H9 (cell line): ENCODE measurements at regions not wholly inside any gene's neighbourhood (a gene's known extent, or its start where the extent isn't known, plus 50 kb on each side); places are given as distances from the start of the nearest gene placed in this dataset.

Experiments used
- DNase-seq: peaks from one replicate; pipeline ENCODE4 v3.0.0-alpha.2; 2017
- H2AFZ ChIP-seq: one replicate; pipeline ENCODE4 v1.6.1; 2013; ENCODE audit warnings: mild to moderate bottlenecking, low read length, control low read depth, moderate library complexity
- H2AK5ac ChIP-seq: 2 replicates; pipeline ENCODE4 v1.6.1; 2013; ENCODE audit warnings: low read length, control low read depth, mixed read lengths; ENCODE audit not compliant: insufficient read length
- H2BK120ac ChIP-seq: one replicate; pipeline ENCODE4 v1.6.1; 2013; ENCODE audit warnings: low read depth, mild to moderate bottlenecking, low read length, control low read depth, inconsistent platforms; ENCODE audit not compliant: poor library complexity, severe bottlenecking
- H2BK12ac ChIP-seq: 2 replicates; pipeline ENCODE4 v1.6.1; 2013; ENCODE audit warnings: low read length, control low read depth, mixed read lengths, low read depth; ENCODE audit not compliant: insufficient read length
- H2BK15ac ChIP-seq: 2 replicates; pipeline ENCODE4 v1.6.1; 2013; ENCODE audit warnings: low read depth, low read length, control low read depth
- H2BK20ac ChIP-seq: one replicate; pipeline ENCODE4 v1.6.1; 2013; ENCODE audit warnings: low read depth, mild to moderate bottlenecking, low read length, control low read depth, inconsistent platforms; ENCODE audit not compliant: poor library complexity, severe bottlenecking
- H2BK5ac ChIP-seq: 2 replicates; pipeline ENCODE4 v1.6.1; 2013; ENCODE audit warnings: low read length, control low read depth, mixed read lengths; ENCODE audit not compliant: insufficient read length
- H3K14ac ChIP-seq: 2 replicates; pipeline ENCODE4 v1.6.1; 2013; ENCODE audit warnings: low read length, control low read depth; ENCODE audit not compliant: insufficient read depth
- H3K18ac ChIP-seq: 2 replicates; pipeline ENCODE4 v1.6.1; 2013; ENCODE audit warnings: low read depth, mild to moderate bottlenecking, mixed read lengths, low read length, control low read depth; ENCODE audit not compliant: insufficient read length
- H3K23ac ChIP-seq: 2 replicates; pipeline ENCODE4 v1.6.1; 2013; ENCODE audit warnings: low read length, control low read depth, mixed read lengths, low read depth; ENCODE audit not compliant: insufficient read length
- H3K23me2 ChIP-seq: 2 replicates; pipeline ENCODE4 v1.6.1; 2013; ENCODE audit warnings: low read depth, mild to moderate bottlenecking, mixed read lengths, low read length, control low read depth; ENCODE audit not compliant: insufficient read length, poor library complexity, severe bottlenecking
- H3K27ac ChIP-seq: 2 replicates; pipeline ENCODE4 v1.5.1; 2013; ENCODE audit warnings: low read length, control low read depth, mixed read lengths, low read depth; ENCODE audit not compliant: insufficient read length
- H3K27me3 ChIP-seq: 2 replicates; pipeline ENCODE4 v1.6.1; 2013; ENCODE audit warnings: low read length, control low read depth, inconsistent platforms; ENCODE audit not compliant: insufficient read depth
- H3K4ac ChIP-seq: 2 replicates; pipeline ENCODE4 v1.6.1; 2013; ENCODE audit warnings: low read depth, mild to moderate bottlenecking, control low read depth, inconsistent platforms, low read length, moderate library complexity
- H3K4me1 ChIP-seq: 2 replicates; pipeline ENCODE4 v1.6.1; 2013; ENCODE audit warnings: low read length, control low read depth, inconsistent platforms; ENCODE audit not compliant: insufficient read depth
- H3K4me2 ChIP-seq: 2 replicates; pipeline ENCODE4 v1.6.1; 2013; ENCODE audit warnings: low read length, control low read depth, mixed read lengths; ENCODE audit not compliant: insufficient read length, insufficient read depth
- H3K56ac ChIP-seq: 2 replicates; pipeline ENCODE4 v1.6.1; 2013; ENCODE audit warnings: low read depth, mild to moderate bottlenecking, mixed read lengths, low read length, control low read depth; ENCODE audit not compliant: insufficient read length
- H3K79me1 ChIP-seq: 2 replicates; pipeline ENCODE4 v1.6.1; 2013; ENCODE audit warnings: low read depth, mild to moderate bottlenecking, moderate library complexity, low read length, control low read depth, inconsistent platforms; ENCODE audit not compliant: insufficient read depth, poor library complexity, severe bottlenecking
- H3K79me2 ChIP-seq: 2 replicates; pipeline ENCODE4 v1.6.1; 2013; ENCODE audit warnings: low read length, control low read depth, inconsistent platforms; ENCODE audit not compliant: insufficient read depth
- H3K9ac ChIP-seq: 2 replicates; pipeline ENCODE4 v1.6.1; 2013; ENCODE audit warnings: low read length, control low read depth, mixed read lengths; ENCODE audit not compliant: insufficient read length; ENCODE audit errors: extremely low read depth
- H3K9me3 ChIP-seq: one replicate; pipeline ENCODE4 v1.6.1; 2013; ENCODE audit warnings: low read depth, low read length, inconsistent platforms; ENCODE audit not compliant: control insufficient read depth
- H3T11ph ChIP-seq: one replicate; pipeline ENCODE4 v1.6.1; 2013; ENCODE audit warnings: mild to moderate bottlenecking, low read length, control low read depth, inconsistent platforms
- H4K20me1 ChIP-seq: one replicate; pipeline ENCODE4 v1.6.1; 2013; ENCODE audit not compliant: control insufficient read depth, insufficient read length, insufficient read depth
- H4K5ac ChIP-seq: 2 replicates; pipeline ENCODE4 v1.6.1; 2013; ENCODE audit warnings: low read depth, mild to moderate bottlenecking, mixed read lengths, low read length, control low read depth; ENCODE audit not compliant: insufficient read length
- H4K8ac ChIP-seq: replicated peaks from 2 replicates; pipeline ENCODE4 v1.6.1; 2013; ENCODE audit warnings: low read length, control low read depth, mixed read lengths, low read depth; ENCODE audit not compliant: insufficient read length
- H4K91ac ChIP-seq: 2 replicates; pipeline ENCODE4 v1.6.1; 2013; ENCODE audit warnings: low read depth, mild to moderate bottlenecking, moderate library complexity, mixed read lengths, low read length, control low read depth; ENCODE audit not compliant: insufficient read length
- H3K27ac Mint-ChIP-seq, 3 experiments: 2 replicates in 2 of 3; 3 replicates in 1 of 3; pipeline ENCODE4 v1.8.0; 2020 to 2021; ENCODE audit warnings: mixed read lengths in 3 of 3, mild to moderate bottlenecking in 1 of 3, moderate library complexity in 1 of 3
- H3K27me3 Mint-ChIP-seq: 2 replicates; pipeline ENCODE4 v1.8.0; 2021; ENCODE audit warnings: low read depth, mild to moderate bottlenecking, moderate library complexity, mixed read lengths
- H3K36me3 Mint-ChIP-seq, 3 experiments: 2 replicates in 2 of 3; 3 replicates in 1 of 3; pipeline ENCODE4 v1.8.0; 2020 to 2021; ENCODE audit warnings: low read depth in 3 of 3, mixed read lengths in 3 of 3; ENCODE audit not compliant: insufficient read depth in 1 of 3
- H3K4me1 Mint-ChIP-seq, 2 experiments: 2 replicates each; pipeline ENCODE4 v1.8.0; 2020; ENCODE audit warnings: mixed read lengths in 2 of 2
- H3K4me3 Mint-ChIP-seq, 2 experiments: 2 replicates in 1 of 2; 3 replicates in 1 of 2; pipeline ENCODE4 v1.8.0; 2020 to 2021; ENCODE audit warnings: mild to moderate bottlenecking in 2 of 2, mixed read lengths in 2 of 2, moderate library complexity in 1 of 2
- H3K9me3 Mint-ChIP-seq, 2 experiments: 2 replicates in 1 of 2; 3 replicates in 1 of 2; pipeline ENCODE4 v1.8.0; 2020; ENCODE audit warnings: mild to moderate bottlenecking in 2 of 2, mixed read lengths in 2 of 2, moderate library complexity in 1 of 2
- CTCF ChIP-seq: fragments of 200-600 bp; sonication (generic); conservative IDR thresholded peaks from 3 replicates; pipeline ENCODE4 v1.8.0; 2021; ENCODE audit warnings: antibody characterized with exemption, mild to moderate bottlenecking

- no peak overlapping the region for H4K91ac ChIP-seq
- H3K56ac ChIP-seq = no peak overlapping the region
- no peak overlapping the region for H2AK5ac ChIP-seq
- H3K4me3 Mint-ChIP-seq = no peak overlapping the region
- H3K9me3 ChIP-seq = no peaks in the 10 kb centered on the region
- H2BK5ac ChIP-seq = no peak overlapping the region
- no peaks in the 10 kb centered on the region for H3K23me2 ChIP-seq
- no peak overlapping the region for H2BK120ac ChIP-seq
- H3T11ph ChIP-seq = no peak overlapping the region
- H3K18ac ChIP-seq = no peak overlapping the region
- no peaks in the 10 kb centered on the region for H3K27me3 Mint-ChIP-seq
- no peaks in the 10 kb centered on the region for H3K79me2 ChIP-seq
- H3K27ac Mint-ChIP-seq = no peak overlapping the region
- no peak overlapping the region for H4K5ac ChIP-seq
- no peak overlapping the region for H2AFZ ChIP-seq
- H2BK12ac ChIP-seq = no peak overlapping the region
- H3K9ac ChIP-seq = no peak overlapping the region
- TF ChIP-seq CTCF = no peak
- peaks cover 17% of the 10 kb centered on the region in 2 experiments for H3K4me1 Mint-ChIP-seq
- DNase-seq = no peak
- no peak overlapping the region for H3K27ac ChIP-seq
- H3K36me3 Mint-ChIP-seq = no peaks in the 10 kb centered on the region
- no peak overlapping the region for H4K8ac ChIP-seq
- no peaks in the 10 kb centered on the region; a peak in 1 of 5 replicates for H3K9me3 Mint-ChIP-seq
- H3K27me3 ChIP-seq = no peaks in the 10 kb centered on the region
- H2BK20ac ChIP-seq = no peak overlapping the region
- H3K23ac ChIP-seq = no peak overlapping the region
- no peak overlapping the region for H3K4me2 ChIP-seq
- H3K4me1 ChIP-seq = no peaks in the 10 kb centered on the region; the same call in 1 of the 2 replicates
- H2BK15ac ChIP-seq = no peak overlapping the region
- no peak overlapping the region for H3K14ac ChIP-seq
- H3K4ac ChIP-seq = no peak overlapping the region
- no peaks in the 10 kb centered on the region for H4K20me1 ChIP-seq
- H3K79me1 ChIP-seq = no peaks in the 10 kb centered on the region
Measured at GRCh38 chr6:113558966-113559365, 298.2 kb upstream of the MARCKS start.
